Ishikawa (cell line): ENCODE measurements at regions not wholly inside any gene's neighbourhood (a gene's known extent, or its start where the extent isn't known, plus 50 kb on each side); places are given as distances from the start of the nearest gene placed in this dataset.

Experiments used
- CEBPB ChIP-seq: IDR thresholded peaks from 2 replicates; pipeline ENCODE4 v1.6.1; 2012
- CREB1 ChIP-seq: IDR thresholded peaks from 2 replicates; pipeline ENCODE4 v1.6.1; 2012; ENCODE audit warnings: low read depth
- EGR1 ChIP-seq: IDR thresholded peaks from 2 replicates; pipeline ENCODE4 v1.6.1; 2012
- EP300 ChIP-seq: IDR thresholded peaks from 2 replicates; pipeline ENCODE4 v1.6.1; 2012; ENCODE audit warnings: borderline replicate concordance
- FOXM1 ChIP-seq: IDR thresholded peaks from 2 replicates; pipeline ENCODE4 v1.6.1; 2012; ENCODE audit warnings: low read depth, borderline replicate concordance
- NFIC ChIP-seq: IDR thresholded peaks from 2 replicates; pipeline ENCODE4 v1.6.1; 2012
- RAD21 ChIP-seq: IDR thresholded peaks from 2 replicates; pipeline ENCODE4 v1.6.1; 2012; ENCODE audit warnings: low read depth
- TAF1 ChIP-seq: IDR thresholded peaks from 2 replicates; pipeline ENCODE4 v1.6.1; 2012; ENCODE audit warnings: low read depth, mild to moderate bottlenecking
- TCF12 ChIP-seq: IDR thresholded peaks from 2 replicates; pipeline ENCODE4 v1.6.1; 2012; ENCODE audit warnings: low read depth
- TEAD4 ChIP-seq: IDR thresholded peaks from 2 replicates; pipeline ENCODE4 v1.6.1; 2012
- YY1 ChIP-seq: IDR thresholded peaks from 2 replicates; pipeline ENCODE4 v1.6.1; 2012; ENCODE audit warnings: low read depth
- ZBTB7A ChIP-seq: IDR thresholded peaks from 2 replicates; pipeline ENCODE4 v1.6.1; 2012; ENCODE audit warnings: low read depth
- TF ChIP-seq, protein P1 (sequence below): IDR thresholded peaks from 2 replicates; pipeline ENCODE4 v1.6.1; 2012
- TF ChIP-seq, protein P2 (sequence below): IDR thresholded peaks from 2 replicates; pipeline ENCODE4 v1.6.1; 2012; ENCODE audit warnings: low read depth, mild to moderate bottlenecking
- TF ChIP-seq, protein P3 (sequence below): IDR thresholded peaks from 2 replicates; pipeline ENCODE4 v1.6.1; 2012

DNA sequence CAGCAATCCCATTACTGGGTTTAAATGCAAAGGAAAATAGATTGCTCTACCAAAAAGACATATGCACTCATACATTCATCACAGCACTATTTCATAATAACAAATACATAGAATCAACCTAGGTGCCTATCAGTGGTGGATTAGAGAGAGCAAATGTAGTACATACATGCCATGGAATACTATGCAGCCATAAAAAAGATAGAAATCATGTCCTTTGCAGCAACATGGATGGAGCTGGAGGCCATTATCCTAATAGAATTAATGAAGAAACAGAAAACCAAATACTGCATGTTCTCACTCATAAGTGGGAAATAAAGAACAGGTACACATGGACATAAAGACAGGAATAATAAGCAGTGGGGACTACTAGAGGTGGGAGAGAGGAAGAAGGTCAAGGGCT is 70.7 kb upstream of the MLIP start:
- no peak for TF ChIP-seq YY1
- TF ChIP-seq, protein P1, sequence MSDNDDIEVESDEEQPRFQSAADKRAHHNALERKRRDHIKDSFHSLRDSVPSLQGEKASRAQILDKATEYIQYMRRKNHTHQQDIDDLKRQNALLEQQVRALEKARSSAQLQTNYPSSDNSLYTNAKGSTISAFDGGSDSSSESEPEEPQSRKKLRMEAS = no peak
- TF ChIP-seq, protein P2, sequence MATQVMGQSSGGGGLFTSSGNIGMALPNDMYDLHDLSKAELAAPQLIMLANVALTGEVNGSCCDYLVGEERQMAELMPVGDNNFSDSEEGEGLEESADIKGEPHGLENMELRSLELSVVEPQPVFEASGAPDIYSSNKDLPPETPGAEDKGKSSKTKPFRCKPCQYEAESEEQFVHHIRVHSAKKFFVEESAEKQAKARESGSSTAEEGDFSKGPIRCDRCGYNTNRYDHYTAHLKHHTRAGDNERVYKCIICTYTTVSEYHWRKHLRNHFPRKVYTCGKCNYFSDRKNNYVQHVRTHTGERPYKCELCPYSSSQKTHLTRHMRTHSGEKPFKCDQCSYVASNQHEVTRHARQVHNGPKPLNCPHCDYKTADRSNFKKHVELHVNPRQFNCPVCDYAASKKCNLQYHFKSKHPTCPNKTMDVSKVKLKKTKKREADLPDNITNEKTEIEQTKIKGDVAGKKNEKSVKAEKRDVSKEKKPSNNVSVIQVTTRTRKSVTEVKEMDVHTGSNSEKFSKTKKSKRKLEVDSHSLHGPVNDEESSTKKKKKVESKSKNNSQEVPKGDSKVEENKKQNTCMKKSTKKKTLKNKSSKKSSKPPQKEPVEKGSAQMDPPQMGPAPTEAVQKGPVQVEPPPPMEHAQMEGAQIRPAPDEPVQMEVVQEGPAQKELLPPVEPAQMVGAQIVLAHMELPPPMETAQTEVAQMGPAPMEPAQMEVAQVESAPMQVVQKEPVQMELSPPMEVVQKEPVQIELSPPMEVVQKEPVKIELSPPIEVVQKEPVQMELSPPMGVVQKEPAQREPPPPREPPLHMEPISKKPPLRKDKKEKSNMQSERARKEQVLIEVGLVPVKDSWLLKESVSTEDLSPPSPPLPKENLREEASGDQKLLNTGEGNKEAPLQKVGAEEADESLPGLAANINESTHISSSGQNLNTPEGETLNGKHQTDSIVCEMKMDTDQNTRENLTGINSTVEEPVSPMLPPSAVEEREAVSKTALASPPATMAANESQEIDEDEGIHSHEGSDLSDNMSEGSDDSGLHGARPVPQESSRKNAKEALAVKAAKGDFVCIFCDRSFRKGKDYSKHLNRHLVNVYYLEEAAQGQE = no peak
- no peak for TF ChIP-seq TEAD4

DNA sequence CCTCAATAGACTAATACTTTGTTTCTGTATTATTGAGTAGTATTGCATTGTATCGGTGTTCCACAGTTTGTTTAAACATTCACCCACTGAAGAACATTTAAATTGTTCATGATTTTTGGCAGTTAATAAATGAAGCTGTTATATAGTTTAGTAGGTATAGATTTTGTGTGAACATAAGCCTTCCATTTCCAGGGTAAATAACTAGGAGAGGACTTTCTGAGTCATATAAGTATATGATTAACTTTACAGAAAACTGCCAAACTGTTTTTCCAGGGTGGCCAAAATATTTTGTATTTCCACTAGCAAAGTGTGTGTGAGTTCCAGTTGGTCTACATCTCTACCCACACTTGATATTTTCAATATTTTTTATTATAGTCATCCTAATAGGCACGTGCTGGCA is 70.0 kb upstream of the MLIP start:
- TF ChIP-seq CREB1 (no peak), NFIC (no peak), FOXM1 (no peak), CEBPB (no peak), EP300 (no peak), YY1 (no peak)
- TF ChIP-seq, protein P3, sequence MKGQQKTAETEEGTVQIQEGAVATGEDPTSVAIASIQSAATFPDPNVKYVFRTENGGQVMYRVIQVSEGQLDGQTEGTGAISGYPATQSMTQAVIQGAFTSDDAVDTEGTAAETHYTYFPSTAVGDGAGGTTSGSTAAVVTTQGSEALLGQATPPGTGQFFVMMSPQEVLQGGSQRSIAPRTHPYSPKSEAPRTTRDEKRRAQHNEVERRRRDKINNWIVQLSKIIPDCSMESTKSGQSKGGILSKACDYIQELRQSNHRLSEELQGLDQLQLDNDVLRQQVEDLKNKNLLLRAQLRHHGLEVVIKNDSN = no peak

DNA sequence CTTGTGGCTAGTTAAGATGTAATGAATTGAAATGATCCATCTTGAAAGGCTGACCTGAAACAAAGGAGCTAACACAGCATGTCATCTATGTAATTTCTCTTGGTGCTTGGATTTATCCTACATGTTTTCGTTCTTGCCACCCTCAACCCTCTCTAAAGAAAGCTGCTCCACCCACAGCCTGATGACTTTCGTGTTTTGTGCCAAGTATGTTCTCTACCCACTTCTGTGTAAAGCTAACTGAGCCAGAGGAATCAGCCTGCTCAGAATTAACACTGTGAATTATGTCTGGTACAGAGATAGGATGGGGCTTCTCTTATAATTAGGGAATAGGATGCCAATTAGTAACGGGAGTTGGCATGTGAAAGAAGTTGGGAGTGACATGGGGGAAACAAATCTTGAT is 67.9 kb upstream of the MLIP start:
- no peak for TF ChIP-seq EP300

DNA sequence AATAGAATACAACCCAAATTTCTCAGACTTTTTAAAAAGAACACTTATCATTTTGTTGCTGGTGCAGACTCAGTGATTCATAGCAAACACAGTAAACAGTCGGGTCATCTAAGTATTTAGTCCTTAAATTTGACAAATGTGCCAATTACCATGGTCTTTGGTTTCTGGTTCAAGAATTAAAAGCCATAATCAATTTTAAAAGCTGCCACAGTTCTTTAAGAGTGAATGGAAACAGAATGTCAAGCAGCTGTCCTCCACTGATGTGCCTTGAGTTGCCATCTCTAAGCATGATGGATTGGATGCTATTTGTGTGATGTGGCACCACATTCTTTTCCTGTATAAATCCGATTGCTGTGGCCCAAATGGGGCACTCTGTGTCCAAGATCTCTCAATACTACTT is 67.2 kb upstream of the MLIP start:
- TF ChIP-seq, protein P3 = no peak
- TF ChIP-seq YY1 (no peak), RAD21 (no peak), TAF1 (no peak), EGR1 (no peak), FOXM1 (no peak), CREB1 (no peak), TCF12 (no peak), TEAD4 (no peak), CEBPB (no peak)
- TF ChIP-seq, protein P1 = no peak
- TF ChIP-seq, protein P2 = no peak

DNA sequence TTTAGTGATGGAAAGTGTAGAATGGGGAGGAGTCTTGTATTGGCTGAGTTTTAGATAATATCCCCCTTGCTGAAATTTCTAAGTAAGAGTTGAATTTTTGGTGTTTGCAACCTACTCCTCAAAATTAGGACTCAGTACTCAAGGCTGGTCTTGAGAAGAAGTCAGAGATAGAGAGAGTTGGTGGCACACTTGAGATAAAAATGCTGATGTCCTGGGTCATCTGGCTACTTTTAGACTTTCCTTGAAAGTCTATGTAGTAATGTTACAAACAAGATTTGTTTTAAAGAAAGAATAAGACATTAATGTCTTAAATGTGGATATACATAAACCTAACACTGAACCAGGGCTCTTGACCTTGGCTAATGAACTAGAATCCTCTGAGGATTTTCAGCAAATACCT is 62.5 kb upstream of the MLIP start:
- TF ChIP-seq CEBPB (no peak), YY1 (no peak), ZBTB7A (no peak), TAF1 (no peak)
- TF ChIP-seq, protein P3 = no peak

DNA sequence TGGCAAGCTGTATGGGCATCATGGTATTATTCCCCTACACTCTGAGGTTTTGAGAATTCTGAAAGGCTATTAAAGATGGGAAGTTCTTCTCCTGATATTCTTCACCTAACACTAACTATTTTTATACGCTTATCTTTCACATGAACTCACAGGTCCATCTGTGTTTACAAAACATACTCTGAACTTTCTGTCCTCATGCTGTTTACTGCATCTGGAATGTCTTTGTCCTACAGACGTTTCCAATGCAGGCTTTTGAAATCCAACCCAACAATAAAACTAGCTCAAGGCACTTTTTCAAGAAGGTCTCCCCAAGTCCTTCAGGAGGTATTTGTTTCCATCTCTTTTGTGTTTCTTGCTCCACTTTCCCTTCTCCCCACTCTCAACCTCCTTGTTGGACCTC is 60.5 kb upstream of the MLIP start:
- TF ChIP-seq CREB1 (no peak), FOXM1 (no peak), EP300 (no peak), NFIC (no peak), TEAD4 (no peak), TAF1 (no peak), TCF12 (no peak), CEBPB (no peak), RAD21 (no peak), EGR1 (no peak), YY1 (no peak), ZBTB7A (no peak)
- TF ChIP-seq, protein P2 = no peak
- TF ChIP-seq, protein P3 = no peak
- TF ChIP-seq, protein P1 = no peak
